ENCODE measurements at regions not wholly inside any gene's neighbourhood (a gene's known extent, or its start where the extent isn't known, plus 50 kb on each side); places are given as distances from the start of the nearest gene placed in this dataset.

DNA sequence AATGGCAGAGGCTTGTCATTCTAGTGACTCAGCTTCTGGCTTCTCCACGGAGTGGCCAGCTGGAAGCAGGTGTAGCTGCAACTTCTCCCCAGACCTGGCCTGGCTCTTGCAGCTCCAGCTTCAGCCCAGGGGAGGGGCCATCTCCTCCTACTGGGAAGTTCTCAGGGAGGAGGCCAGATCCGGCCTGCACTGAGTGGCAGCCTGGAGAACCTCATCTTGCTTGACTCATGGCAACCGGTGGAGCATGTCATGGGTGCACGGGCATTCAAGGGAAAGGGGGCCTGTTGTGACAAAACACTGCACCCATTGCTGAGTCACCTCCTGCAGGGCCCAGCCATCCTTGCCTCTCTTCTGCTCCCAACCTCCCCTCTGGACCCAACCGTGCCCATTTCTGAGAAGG is 273.9 kb upstream of the MAF start:
- no peak for TF ChIP-seq TARDBP (IDR thresholded peaks at IDR 0.05)
- no peak for TF ChIP-seq ZNF384 (IDR thresholded peaks at IDR 0.05)
- TF ChIP-seq SUZ12 (IDR thresholded peaks at IDR 0.05): no peak
- TF ChIP-seq NFRKB (IDR thresholded peaks at IDR 0.05): no peak
- ChIA-PET POLR2A (no interaction called here), CTCF (no interaction called here)
- no peak for DNase-seq (ENCODE audit: extremely low spot score)

DNA sequence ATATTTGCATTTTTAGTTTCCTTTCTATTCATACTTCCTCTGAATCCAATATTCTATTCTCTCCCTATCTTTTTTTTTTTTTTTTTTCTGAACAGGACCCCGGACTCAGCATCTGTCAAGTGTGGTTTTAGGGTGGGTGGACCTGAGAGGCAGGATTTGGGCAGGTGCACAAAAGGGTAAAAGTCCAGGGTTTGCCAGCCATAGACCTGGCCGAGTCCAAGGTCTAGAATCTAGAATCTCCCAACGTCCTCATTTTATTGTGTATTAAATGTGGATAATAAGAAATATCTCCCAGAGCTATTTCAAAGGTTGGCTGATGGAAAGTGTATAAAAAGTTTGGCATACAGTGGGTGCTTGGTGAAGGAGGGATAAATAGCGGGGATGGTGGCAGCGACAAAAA is 273.3 kb upstream of the MAF start:
- TF ChIP-seq SP1 (IDR thresholded peaks at IDR 0.05): no peak
- no peak for TF ChIP-seq LEF1 (IDR thresholded peaks at IDR 0.05; ENCODE audit: borderline replicate concordance)
- TF ChIP-seq ZNF384 (IDR thresholded peaks at IDR 0.05): no peak
- TF ChIP-seq ARNT (IDR thresholded peaks at IDR 0.05): no peak
- CTCF ChIA-PET: no interaction called here
- POLR2A ChIA-PET: no interaction called here
- no peak for DNase-seq (ENCODE audit: extremely low spot score)

DNA sequence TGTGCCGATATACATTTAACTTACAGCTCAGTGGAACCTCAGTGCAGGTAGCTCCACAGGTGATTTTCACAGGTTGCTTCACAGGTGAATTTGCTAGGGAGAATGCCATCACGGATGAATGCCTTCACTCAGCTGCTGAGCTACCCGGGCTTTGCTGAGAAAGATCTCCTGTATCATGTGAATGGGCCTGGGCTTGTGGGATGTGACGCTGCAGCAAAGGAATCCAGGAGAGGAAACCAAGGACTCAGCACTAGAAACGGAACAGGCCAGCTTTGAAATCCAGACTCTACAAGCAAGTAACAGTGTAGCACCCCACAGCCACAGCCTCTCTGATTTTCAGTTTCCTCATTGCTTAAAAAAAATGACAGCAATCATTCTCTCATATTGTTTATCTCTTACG is 271.4 kb upstream of the MAF start:
- no peak for DNase-seq (ENCODE audit: extremely low spot score)
- CTCF ChIA-PET: no interaction called here
- POLR2A ChIA-PET: no interaction called here
- TF ChIP-seq ARNT (IDR thresholded peaks at IDR 0.05) (no peak), TARDBP (IDR thresholded peaks at IDR 0.05) (no peak), SUZ12 (IDR thresholded peaks at IDR 0.05) (no peak), HDGF (IDR thresholded peaks at IDR 0.05; ENCODE audit: borderline replicate concordance) (no peak), ZNF384 (IDR thresholded peaks at IDR 0.05) (no peak), FOXM1 (IDR thresholded peaks at IDR 0.05; ENCODE audit: borderline replicate concordance) (no peak), L3MBTL2 (conservative IDR thresholded peaks at IDR 0.05) (no peak), BHLHE40 (IDR thresholded peaks at IDR 0.05; ENCODE audit: borderline replicate concordance) (no peak), LEF1 (IDR thresholded peaks at IDR 0.05; ENCODE audit: borderline replicate concordance) (no peak), FOXK2 (IDR thresholded peaks at IDR 0.05) (no peak)

DNA sequence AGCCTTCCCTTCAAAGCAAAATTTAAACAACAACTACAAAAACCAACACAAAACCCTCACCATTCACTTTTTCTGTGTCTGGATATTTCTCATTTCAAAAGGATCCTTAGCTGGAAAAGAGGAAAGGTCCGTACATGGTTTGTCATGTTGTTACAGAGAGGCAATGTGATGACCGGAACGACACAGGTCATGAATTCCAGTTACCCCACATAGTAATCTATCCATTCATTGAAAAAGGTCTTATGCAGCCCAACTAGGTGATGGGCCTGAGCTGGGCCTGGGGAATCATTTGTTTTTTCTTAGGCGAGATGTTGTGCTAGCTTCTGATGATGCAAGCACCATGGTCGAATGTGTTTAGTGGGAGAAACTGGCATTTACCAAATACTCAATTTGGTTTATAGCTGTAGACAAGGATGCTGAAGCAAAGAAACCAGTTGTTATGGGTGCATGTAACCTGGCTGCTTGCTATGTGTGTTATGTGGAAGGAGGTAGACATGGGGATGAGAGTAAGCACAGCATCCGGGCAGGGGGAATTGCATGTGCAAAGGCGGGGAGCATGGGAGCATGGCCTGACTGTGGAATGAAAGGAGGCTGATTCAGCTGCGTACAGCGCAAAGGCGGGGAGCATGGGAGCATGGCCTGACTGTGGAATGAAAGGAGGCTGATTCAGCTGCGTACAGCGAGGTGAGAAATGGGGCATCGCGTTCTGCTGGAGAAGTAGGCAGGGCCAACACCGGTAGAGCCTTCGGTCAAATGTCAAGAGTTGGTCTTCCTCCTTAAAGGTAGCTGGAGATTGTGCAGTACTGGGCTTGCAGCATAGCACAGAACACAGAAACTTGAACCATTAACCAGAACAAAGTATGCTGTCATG is 269.7 kb upstream of the MAF start:
- no peak for TF ChIP-seq TARDBP (IDR thresholded peaks at IDR 0.05)
- TF ChIP-seq LEF1 (IDR thresholded peaks at IDR 0.05; ENCODE audit: borderline replicate concordance): no peak
- no peak for TF ChIP-seq ELF4 (IDR thresholded peaks at IDR 0.05)
- ChIA-PET POLR2A (no interaction called here), CTCF (no interaction called here)
- no peak for DNase-seq (ENCODE audit: extremely low spot score)

DNA sequence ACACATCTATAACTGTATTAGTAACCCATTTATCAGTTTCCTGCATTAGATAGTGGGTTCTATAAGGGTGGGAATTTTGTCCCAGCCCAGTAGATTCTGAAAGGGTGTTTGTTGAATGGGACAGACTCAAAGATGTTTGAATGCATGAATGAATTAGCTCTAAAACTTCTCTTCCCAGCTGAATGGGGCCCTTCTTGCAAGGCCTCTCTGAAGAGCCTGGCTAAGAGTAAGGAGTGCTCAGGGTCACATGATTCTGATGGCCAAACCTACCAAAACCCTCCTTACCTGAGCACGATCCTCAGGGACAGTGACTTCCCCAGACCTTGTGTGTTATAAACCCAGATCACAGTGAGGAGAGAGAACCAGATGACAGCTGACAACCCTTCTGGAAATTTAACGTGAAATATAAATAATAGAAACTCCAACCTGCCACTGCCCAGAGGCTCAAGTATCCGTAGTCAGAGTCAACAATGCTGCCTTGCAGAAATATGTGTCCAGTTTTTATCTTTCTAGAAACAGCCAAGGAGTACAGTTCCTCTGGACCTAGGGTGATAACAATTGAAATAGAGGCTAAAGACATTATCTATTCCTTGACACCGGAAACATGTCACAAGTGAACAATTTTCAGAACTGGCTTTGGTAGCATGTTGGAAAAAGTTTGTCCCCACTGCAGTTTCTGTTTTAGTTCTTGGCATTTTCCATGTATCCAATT is 268.9 kb upstream of the MAF start:
- POLR2A ChIA-PET: no interaction called here
- CTCF ChIA-PET: no interaction called here

DNA sequence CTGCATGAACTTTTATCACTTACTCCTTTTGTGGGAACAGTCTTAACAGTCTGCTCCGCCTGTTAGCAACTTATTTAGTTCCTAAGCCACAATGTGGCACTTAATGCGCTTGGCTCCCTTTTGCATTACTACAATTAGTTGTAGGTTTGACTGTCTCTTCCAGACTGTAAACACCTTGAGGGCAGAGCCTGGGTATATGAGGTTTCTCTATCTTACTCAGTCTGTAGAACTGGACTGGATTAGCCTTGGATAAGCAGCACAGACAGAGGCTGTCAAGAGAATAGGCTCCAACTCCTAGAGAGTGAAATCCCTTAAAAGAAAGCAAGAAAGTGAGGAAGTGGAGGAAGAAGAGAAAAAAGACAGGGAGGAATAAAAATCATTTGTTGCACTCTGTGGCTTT is 268.3 kb upstream of the MAF start:
- no peak for DNase-seq (ENCODE audit: extremely low spot score)
- ChIA-PET CTCF (no interaction called here), POLR2A (no interaction called here)
- TF ChIP-seq BHLHE40 (IDR thresholded peaks at IDR 0.05; ENCODE audit: borderline replicate concordance) (no peak), LEF1 (IDR thresholded peaks at IDR 0.05; ENCODE audit: borderline replicate concordance) (no peak), TARDBP (IDR thresholded peaks at IDR 0.05) (no peak), ARNT (IDR thresholded peaks at IDR 0.05) (no peak), SP1 (IDR thresholded peaks at IDR 0.05) (no peak), L3MBTL2 (conservative IDR thresholded peaks at IDR 0.05) (no peak), ZNF384 (IDR thresholded peaks at IDR 0.05) (no peak), SUZ12 (IDR thresholded peaks at IDR 0.05) (no peak), FOXM1 (IDR thresholded peaks at IDR 0.05; ENCODE audit: borderline replicate concordance) (no peak), FOXK2 (IDR thresholded peaks at IDR 0.05) (no peak), FOXA1 (IDR thresholded peaks at IDR 0.05) (no peak)
- TF ChIP-seq, protein P1, sequence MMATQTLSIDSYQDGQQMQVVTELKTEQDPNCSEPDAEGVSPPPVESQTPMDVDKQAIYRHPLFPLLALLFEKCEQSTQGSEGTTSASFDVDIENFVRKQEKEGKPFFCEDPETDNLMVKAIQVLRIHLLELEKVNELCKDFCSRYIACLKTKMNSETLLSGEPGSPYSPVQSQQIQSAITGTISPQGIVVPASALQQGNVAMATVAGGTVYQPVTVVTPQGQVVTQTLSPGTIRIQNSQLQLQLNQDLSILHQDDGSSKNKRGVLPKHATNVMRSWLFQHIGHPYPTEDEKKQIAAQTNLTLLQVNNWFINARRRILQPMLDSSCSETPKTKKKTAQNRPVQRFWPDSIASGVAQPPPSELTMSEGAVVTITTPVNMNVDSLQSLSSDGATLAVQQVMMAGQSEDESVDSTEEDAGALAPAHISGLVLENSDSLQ (IDR thresholded peaks at IDR 0.05): no peak

More for the DNA sequence above, 268.9 kb upstream of the MAF start:
- no peak for DNase-seq (ENCODE audit: extremely low spot score)
- no peak for TF ChIP-seq NFRKB (IDR thresholded peaks at IDR 0.05)
- no peak for TF ChIP-seq FOXA1 (IDR thresholded peaks at IDR 0.05)
- TF ChIP-seq ZNF384 (IDR thresholded peaks at IDR 0.05): no peak
- no peak for TF ChIP-seq LEF1 (IDR thresholded peaks at IDR 0.05; ENCODE audit: borderline replicate concordance)
- TF ChIP-seq SUZ12 (IDR thresholded peaks at IDR 0.05): no peak
- TF ChIP-seq SP1 (IDR thresholded peaks at IDR 0.05): no peak
- TF ChIP-seq FOXK2 (IDR thresholded peaks at IDR 0.05): no peak
- no peak for TF ChIP-seq L3MBTL2 (conservative IDR thresholded peaks at IDR 0.05)
- no peak for TF ChIP-seq HDGF (IDR thresholded peaks at IDR 0.05; ENCODE audit: borderline replicate concordance)
- TF ChIP-seq CTBP1 (IDR thresholded peaks at IDR 0.05; ENCODE audit: borderline replicate concordance): no peak
- TF ChIP-seq BHLHE40 (IDR thresholded peaks at IDR 0.05; ENCODE audit: borderline replicate concordance): no peak
- TF ChIP-seq, protein P1 (IDR thresholded peaks at IDR 0.05): no peak

DNA sequence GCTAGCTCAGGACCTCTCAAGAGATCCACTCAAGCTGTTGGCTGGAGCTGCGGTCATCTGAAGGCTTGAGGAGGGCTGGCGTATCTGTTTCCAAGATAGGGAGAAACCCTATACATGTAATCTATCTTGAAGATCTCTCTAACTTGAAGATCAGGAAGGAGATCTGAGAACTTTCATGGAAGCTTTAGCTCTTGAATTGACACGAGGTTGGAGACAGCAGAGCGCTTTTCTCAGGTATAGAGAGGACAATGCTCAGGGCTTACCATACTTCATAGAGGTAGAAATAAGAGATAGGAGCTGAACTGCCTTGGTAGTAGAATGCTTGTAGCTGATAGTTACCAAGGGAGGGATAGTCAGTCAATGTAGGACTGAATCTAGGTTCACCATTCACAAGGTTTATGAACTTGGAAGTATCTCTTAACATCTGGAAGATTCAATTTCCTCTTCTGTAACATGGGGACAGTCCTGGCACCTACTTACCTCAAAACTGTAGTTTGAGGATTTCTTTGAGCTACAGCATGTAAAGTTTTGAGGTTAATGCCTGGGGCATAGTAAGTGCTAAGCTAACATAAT is 267.0 kb upstream of the MAF start:
- POLR2A ChIA-PET: no interaction called here
- no peak for TF ChIP-seq CTBP1 (IDR thresholded peaks at IDR 0.05; ENCODE audit: borderline replicate concordance)
- TF ChIP-seq BHLHE40 (IDR thresholded peaks at IDR 0.05; ENCODE audit: borderline replicate concordance): no peak
- TF ChIP-seq ARNT (IDR thresholded peaks at IDR 0.05): no peak
- TF ChIP-seq FOXA1 (IDR thresholded peaks at IDR 0.05): no peak
- no peak for TF ChIP-seq L3MBTL2 (conservative IDR thresholded peaks at IDR 0.05)
- no peak for TF ChIP-seq LEF1 (IDR thresholded peaks at IDR 0.05; ENCODE audit: borderline replicate concordance)
- no peak for TF ChIP-seq FOXK2 (IDR thresholded peaks at IDR 0.05)
- no peak for TF ChIP-seq SUZ12 (IDR thresholded peaks at IDR 0.05)
- TF ChIP-seq ELF4 (IDR thresholded peaks at IDR 0.05): no peak
- no peak for TF ChIP-seq TARDBP (IDR thresholded peaks at IDR 0.05)
- no peak for TF ChIP-seq HDGF (IDR thresholded peaks at IDR 0.05; ENCODE audit: borderline replicate concordance)
- TF ChIP-seq SP1 (IDR thresholded peaks at IDR 0.05): no peak
- no peak for TF ChIP-seq ZNF384 (IDR thresholded peaks at IDR 0.05)
- TF ChIP-seq, protein P1 (IDR thresholded peaks at IDR 0.05): no peak
- TF ChIP-seq FOXM1 (IDR thresholded peaks at IDR 0.05; ENCODE audit: borderline replicate concordance): no peak
- TF ChIP-seq NFRKB (IDR thresholded peaks at IDR 0.05): no peak
- DNase-seq (ENCODE audit: extremely low spot score): no peak
- CTCF ChIA-PET: no interaction called here
